Cardiac muscle cell (in vitro differentiated cells and primary cell): ENCODE measurements at regions not wholly inside any gene's neighbourhood (a gene's known extent, or its start where the extent isn't known, plus 50 kb on each side); places are given as distances from the start of the nearest gene placed in this dataset.

Source experiments
- DNase-seq, 2 donors: peaks; one replicate each; pipeline versions ENCODE4 v3.0.0 to v3.0.0-alpha.2; 2010 to 2017; ENCODE audit warnings: low read depth in 1 of 2, low spot score in 1 of 2
- H3K27ac ChIP-seq: fragments of 200-600 bp; sonication (generic); 2 replicates; pipeline ENCODE4 v1.5.1; 2016
- H3K27me3 ChIP-seq: fragments of 200-600 bp; sonication (generic); 2 replicates; pipeline ENCODE4 v1.6.0; 2016; ENCODE audit warnings: control low read depth
- H3K36me3 ChIP-seq: fragments of 200-600 bp; sonication (generic); 2 replicates; pipeline ENCODE4 v1.5.1; 2016; ENCODE audit warnings: control low read depth
- H3K4me1 ChIP-seq: fragments of 200-600 bp; sonication (generic); 2 replicates; pipeline ENCODE4 v1.8.1; 2017; ENCODE audit warnings: low read depth, mild to moderate bottlenecking, mixed run types
- H3K4me3 ChIP-seq: fragments of 200-600 bp; sonication (generic); 2 replicates; pipeline ENCODE4 v1.5.1; 2016; ENCODE audit warnings: mild to moderate bottlenecking
- H3K9me3 ChIP-seq: fragments of 200-600 bp; sonication (generic); 2 replicates; pipeline ENCODE4 v1.5.1; 2017; ENCODE audit warnings: low read depth, mild to moderate bottlenecking, control low read depth
- CTCF ChIP-seq: IDR thresholded peaks from 2 replicates; pipeline ENCODE4 v1.5.1; 2012; ENCODE audit warnings: low read depth, mild to moderate bottlenecking, low read length

DNA sequence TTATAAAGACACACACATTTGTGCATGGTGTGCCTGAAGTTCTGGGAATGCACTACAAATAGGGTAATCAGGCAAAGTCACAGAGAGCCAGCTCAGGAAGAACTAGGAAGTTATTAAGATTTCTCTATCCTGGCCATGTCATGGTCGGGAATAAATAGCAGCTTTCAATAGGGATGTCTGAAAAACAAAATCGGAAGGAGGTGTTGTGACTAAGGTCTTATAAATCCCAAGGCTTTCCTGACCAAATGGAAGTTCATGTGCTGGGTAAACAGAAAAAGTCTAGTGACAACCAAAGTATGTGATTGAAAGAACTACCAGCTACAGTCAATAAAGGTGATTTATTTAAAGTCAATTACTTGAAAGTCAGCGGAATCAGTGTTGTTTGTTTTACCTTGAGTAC is 262.5 kb upstream of the HS3ST1 start:
- Histone ChIP-seq H3K27me3 (no peaks in the 10 kb centered on the region), H3K9me3 (no peaks in the 10 kb centered on the region), H3K4me3 (no peak overlapping the region), H3K4me1 (peaks cover 18% of the 10 kb centered on the region), H3K27ac (no peak overlapping the region), H3K36me3 (no peaks in the 10 kb centered on the region)
- DNase-seq, result no peak
- TF ChIP-seq CTCF, result no peak

- Histone ChIP-seq H3K4me1 (peaks cover 18% of the 10 kb centered on the region), H3K9me3 (no peaks in the 10 kb centered on the region), H3K27me3 (no peaks in the 10 kb centered on the region), H3K36me3 (no peaks in the 10 kb centered on the region), H3K27ac (no peak overlapping the region), H3K4me3 (no peak overlapping the region)
- no peak for DNase-seq
- no peak for TF ChIP-seq CTCF
Measured at GRCh38 chr4:11687727-11688126, 259.0 kb upstream of the HS3ST1 start.

DNA sequence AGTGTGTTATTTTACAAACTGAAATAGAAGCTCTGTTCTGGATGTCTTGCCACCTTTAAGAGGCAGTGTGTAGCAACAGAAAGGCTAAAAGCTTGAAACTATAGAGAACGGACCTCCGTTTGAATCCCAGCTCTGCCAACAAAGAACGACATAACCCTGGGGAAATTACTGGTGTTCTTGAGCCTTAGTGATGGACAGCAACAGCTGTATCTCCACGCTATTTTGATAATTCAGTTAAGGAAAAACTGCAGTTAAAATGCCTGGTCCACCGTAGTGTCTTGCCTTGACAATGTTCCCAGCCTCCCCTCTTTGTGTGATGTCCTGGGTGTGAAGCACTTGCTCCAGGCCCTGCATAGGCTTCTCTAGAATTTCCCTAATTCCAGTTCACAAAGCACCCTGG is 256.8 kb upstream of the HS3ST1 start:
- H3K27me3 ChIP-seq, result no peaks in the 10 kb centered on the region
- H3K36me3 ChIP-seq, result no peaks in the 10 kb centered on the region
- H3K9me3 ChIP-seq, result no peaks in the 10 kb centered on the region
- H3K4me3 ChIP-seq, result no peak overlapping the region
- peaks cover 18% of the 10 kb centered on the region for H3K4me1 ChIP-seq
- no peak overlapping the region for H3K27ac ChIP-seq
- TF ChIP-seq CTCF, result no peak
- no peak for DNase-seq

DNA sequence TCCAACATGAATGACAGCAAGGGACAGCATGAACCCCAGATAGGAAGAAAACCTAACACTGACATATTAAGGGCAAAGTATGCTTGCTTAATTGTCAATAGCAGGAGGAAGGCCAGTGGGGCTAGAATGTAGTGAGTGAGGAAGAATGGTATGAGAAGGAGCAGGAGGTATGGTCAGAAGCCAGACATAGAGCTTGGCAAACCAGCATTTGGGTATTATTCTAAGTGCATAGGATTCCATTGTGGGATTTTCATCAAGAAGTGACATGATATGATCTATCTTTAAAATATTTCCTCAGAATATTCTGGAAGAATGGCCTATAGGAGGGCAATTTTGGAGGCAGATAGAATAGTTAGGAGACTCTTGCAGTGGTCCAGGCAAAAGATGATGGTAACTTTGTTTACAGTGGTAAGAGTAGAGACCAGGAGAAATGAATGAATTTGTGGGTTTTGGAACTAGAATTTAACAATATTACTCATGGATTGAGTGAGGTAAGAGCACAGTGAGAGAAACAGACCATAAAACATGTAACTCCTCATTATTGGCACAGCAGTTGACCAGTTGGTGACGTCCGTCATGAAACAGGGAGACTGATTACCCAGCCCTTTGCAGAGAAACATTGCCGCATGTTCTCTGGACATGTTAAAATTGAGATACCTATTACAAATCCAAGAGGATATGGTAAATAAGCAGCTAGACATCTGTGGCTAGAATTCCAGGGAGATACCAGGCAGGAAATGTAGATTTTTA is 246.5 kb upstream of the HS3ST1 start:
- no peak overlapping the region for H3K27ac ChIP-seq
- no peak for DNase-seq
- TF ChIP-seq CTCF, result no peak
- no peaks in the 10 kb centered on the region for H3K27me3 ChIP-seq
- no peaks in the 10 kb centered on the region for H3K9me3 ChIP-seq
- no peaks in the 10 kb centered on the region for H3K36me3 ChIP-seq
- H3K4me1 ChIP-seq, result no peaks in the 10 kb centered on the region
- no peak overlapping the region for H3K4me3 ChIP-seq

DNA sequence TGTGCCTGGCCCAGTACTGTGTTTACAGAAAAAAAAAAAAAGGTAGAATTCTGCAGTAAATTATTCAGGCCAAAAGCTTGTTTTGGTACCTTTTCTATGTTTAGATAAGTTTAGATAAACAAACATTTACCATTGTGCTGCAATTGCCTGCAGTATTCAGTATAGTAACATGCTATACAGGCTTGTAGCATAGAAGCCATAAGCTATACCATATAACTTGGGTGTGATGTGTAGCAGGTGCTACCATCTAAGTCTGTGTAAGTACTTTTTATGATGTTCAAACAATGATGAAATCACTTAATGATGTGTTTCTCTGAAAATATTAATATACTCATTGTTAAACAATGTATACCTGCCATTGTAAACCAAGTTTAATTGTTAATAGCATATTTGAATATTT is 241.6 kb upstream of the HS3ST1 start:
- no peaks in the 10 kb centered on the region for H3K27me3 ChIP-seq
- TF ChIP-seq CTCF, result no peak
- no peak overlapping the region for H3K4me3 ChIP-seq
- H3K36me3 ChIP-seq, result no peaks in the 10 kb centered on the region
- H3K27ac ChIP-seq, result no peak overlapping the region
- no peaks in the 10 kb centered on the region for H3K4me1 ChIP-seq
- H3K9me3 ChIP-seq, result no peaks in the 10 kb centered on the region
- no peak for DNase-seq

- H3K4me3 ChIP-seq, result no peak overlapping the region
- TF ChIP-seq CTCF, result no peak
- no peaks in the 10 kb centered on the region for H3K36me3 ChIP-seq
- H3K27ac ChIP-seq, result no peak overlapping the region
- DNase-seq, result peak in 1 of 2 donors; percentile 3
- H3K27me3 ChIP-seq, result no peaks in the 10 kb centered on the region
- H3K4me1 ChIP-seq, result no peaks in the 10 kb centered on the region
- no peaks in the 10 kb centered on the region for H3K9me3 ChIP-seq
Measured at GRCh38 chr4:11669156-11669555, 240.5 kb upstream of the HS3ST1 start.
